ENCODE measurements at regions not wholly inside any gene's neighbourhood (a gene's known extent, or its start where the extent isn't known, plus 50 kb on each side); places are given as distances from the start of the nearest gene placed in this dataset.

DNA sequence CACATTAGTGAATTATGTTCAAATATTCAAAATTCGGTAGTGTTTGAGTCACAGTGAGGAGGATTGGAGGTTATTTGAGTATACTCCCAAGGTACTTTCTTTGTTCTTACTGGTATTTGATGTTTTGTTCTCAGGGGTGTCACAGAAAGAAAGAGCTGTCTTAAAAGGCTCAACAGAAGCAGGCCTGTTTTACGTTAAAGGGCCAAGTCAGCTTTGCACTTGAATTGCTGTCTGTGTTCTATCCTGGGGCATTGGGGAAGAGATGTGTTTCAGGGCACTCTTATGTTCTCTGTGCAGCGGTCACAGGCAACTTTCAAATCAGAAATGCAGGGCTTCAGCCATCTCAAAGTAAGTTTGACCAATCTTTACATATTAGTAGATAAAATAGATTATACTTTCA, 1113.1 kb upstream of the LCORL start:
- no peak overlapping the region for H3K14ac ChIP-seq (ENCODE audit: low read length in 2 of 2)
- WGBS = 57% methylated on average over 3 of the region's 3 CpGs

DNA sequence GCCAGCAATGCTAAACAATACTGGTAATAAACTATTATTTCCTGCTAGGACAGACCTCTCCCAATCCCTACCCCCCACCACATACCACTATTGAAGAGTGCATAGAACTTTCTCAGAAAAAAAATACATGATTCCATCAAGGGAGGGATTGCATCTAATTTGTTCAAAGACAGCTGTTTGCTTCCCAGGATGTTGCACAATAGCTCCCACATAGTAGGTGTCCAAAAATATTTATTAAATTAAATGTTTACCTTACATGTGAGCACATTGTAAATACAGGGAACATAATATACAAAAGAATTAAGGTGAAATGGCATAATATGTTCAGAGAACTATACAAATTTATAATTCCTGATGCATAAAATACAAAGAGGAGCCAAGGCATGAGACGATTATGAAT, 1111.8 kb upstream of the LCORL start:
- no CpG with 5 or more reads among the region's 1 CpG for WGBS
- Histone ChIP-seq H3K4ac (ENCODE audit: low read depth in 1 of 2, low read length in 2 of 2) (no peak overlapping the region), H3K23ac (ENCODE audit: low read length in 2 of 2) (no peak overlapping the region), H2AK5ac (ENCODE audit: low read length, severe bottlenecking) (no peak overlapping the region), H2BK15ac (ENCODE audit: low read depth, poor library complexity, severe bottlenecking) (no peak overlapping the region), H2BK120ac (ENCODE audit: low read depth, low read length) (no peak overlapping the region), H3K79me1 (replicated peaks; ENCODE audit: low read length, poor library complexity, severe bottlenecking) (no peaks in the 10 kb centered on the region), H3K27me3 (ENCODE audit: control insufficient read depth in 1 of 2, insufficient read depth in 1 of 2, low read length in 2 of 2) (no peaks in the 10 kb centered on the region), H3K18ac (ENCODE audit: low read depth in 1 of 2, low read length in 2 of 2) (no peak overlapping the region), H4K91ac (ENCODE audit: low read length) (no peak overlapping the region), H3K9me3 (ENCODE audit: control insufficient read depth, low read length) (no peaks in the 10 kb centered on the region), H3K27ac (ENCODE audit: low read length, poor library complexity, severe bottlenecking) (no peak overlapping the region), H3K9ac (ENCODE audit: low read length) (no peak overlapping the region), H2BK12ac (ENCODE audit: low read length in 2 of 2) (no peak overlapping the region), H2BK5ac (ENCODE audit: low read depth, low read length, poor library complexity, severe bottlenecking) (no peak overlapping the region), H3K36me3 (ENCODE audit: control insufficient read depth in 1 of 2, insufficient read depth in 2 of 2, low read depth in 1 of 2, low read length in 2 of 2) (no peaks in the 10 kb centered on the region), H2AFZ (ENCODE audit: low read depth, low read length) (no peak overlapping the region), H3K4me2 (ENCODE audit: low read length, poor library complexity, severe bottlenecking) (no peak overlapping the region), H3K4me1 (ENCODE audit: control insufficient read depth, insufficient read depth, low read depth, low read length) (no peaks in the 10 kb centered on the region), H3K4me3 (ENCODE audit: insufficient read depth in 1 of 2, low read depth in 1 of 2, low read length in 2 of 2) (no peak overlapping the region), H4K8ac (ENCODE audit: low read length) (no peak overlapping the region), H3K14ac (ENCODE audit: low read length in 2 of 2) (no peak overlapping the region)
- DNase-seq = no peak

More for the DNA sequence above, 1113.1 kb upstream of the LCORL start:
- H3K18ac ChIP-seq (ENCODE audit: low read depth in 1 of 2, low read length in 2 of 2) = no peak overlapping the region
- no peak overlapping the region for H3K9ac ChIP-seq (ENCODE audit: low read length)
- H3K36me3 ChIP-seq (ENCODE audit: control insufficient read depth in 1 of 2, insufficient read depth in 2 of 2, low read depth in 1 of 2, low read length in 2 of 2) = no peaks in the 10 kb centered on the region
- no peak overlapping the region for H3K4ac ChIP-seq (ENCODE audit: low read depth in 1 of 2, low read length in 2 of 2)
- no peak overlapping the region for H2AFZ ChIP-seq (ENCODE audit: low read depth, low read length)
- DNase-seq = no peak
- no peaks in the 10 kb centered on the region for H3K4me1 ChIP-seq (ENCODE audit: control insufficient read depth, insufficient read depth, low read depth, low read length)
- H3K27ac ChIP-seq (ENCODE audit: low read length, poor library complexity, severe bottlenecking) = no peak overlapping the region
- H2AK5ac ChIP-seq (ENCODE audit: low read length, severe bottlenecking) = no peak overlapping the region
- no peaks in the 10 kb centered on the region for H3K79me1 ChIP-seq (replicated peaks; ENCODE audit: low read length, poor library complexity, severe bottlenecking)
- no peaks in the 10 kb centered on the region for H3K27me3 ChIP-seq (ENCODE audit: control insufficient read depth in 1 of 2, insufficient read depth in 1 of 2, low read length in 2 of 2)
- no peak overlapping the region for H2BK15ac ChIP-seq (ENCODE audit: low read depth, poor library complexity, severe bottlenecking)
- no peak overlapping the region for H2BK120ac ChIP-seq (ENCODE audit: low read depth, low read length)
- no peaks in the 10 kb centered on the region for H3K9me3 ChIP-seq (ENCODE audit: control insufficient read depth, low read length)
- H2BK5ac ChIP-seq (ENCODE audit: low read depth, low read length, poor library complexity, severe bottlenecking) = no peak overlapping the region
- no peak overlapping the region for H4K91ac ChIP-seq (ENCODE audit: low read length)
- no peak overlapping the region for H3K4me2 ChIP-seq (ENCODE audit: low read length, poor library complexity, severe bottlenecking)
- H3K4me3 ChIP-seq (ENCODE audit: insufficient read depth in 1 of 2, low read depth in 1 of 2, low read length in 2 of 2) = no peak overlapping the region
- no peak overlapping the region for H3K23ac ChIP-seq (ENCODE audit: low read length in 2 of 2)
- no peak overlapping the region for H4K8ac ChIP-seq (ENCODE audit: low read length)
- no peak overlapping the region for H2BK12ac ChIP-seq (ENCODE audit: low read length in 2 of 2)

- no peak overlapping the region for H3K4me3 ChIP-seq (ENCODE audit: insufficient read depth in 1 of 2, low read depth in 1 of 2, low read length in 2 of 2)
- peak; percentile 16 for DNase-seq
- no peaks in the 10 kb centered on the region for H3K4me1 ChIP-seq (ENCODE audit: control insufficient read depth, insufficient read depth, low read depth, low read length)
- H2AK5ac ChIP-seq (ENCODE audit: low read length, severe bottlenecking) = no peak overlapping the region
- no peak overlapping the region for H2BK120ac ChIP-seq (ENCODE audit: low read depth, low read length)
- no peaks in the 10 kb centered on the region for H3K9me3 ChIP-seq (ENCODE audit: control insufficient read depth, low read length)
- no peak overlapping the region for H3K27ac ChIP-seq (ENCODE audit: low read length, poor library complexity, severe bottlenecking)
- H3K9ac ChIP-seq (ENCODE audit: low read length) = no peak overlapping the region
- no peak overlapping the region for H2BK12ac ChIP-seq (ENCODE audit: low read length in 2 of 2)
- no peaks in the 10 kb centered on the region for H3K36me3 ChIP-seq (ENCODE audit: control insufficient read depth in 1 of 2, insufficient read depth in 2 of 2, low read depth in 1 of 2, low read length in 2 of 2)
- no peak overlapping the region for H3K4ac ChIP-seq (ENCODE audit: low read depth in 1 of 2, low read length in 2 of 2)
- no peak overlapping the region for H3K14ac ChIP-seq (ENCODE audit: low read length in 2 of 2)
- H2AFZ ChIP-seq (ENCODE audit: low read depth, low read length) = no peak overlapping the region
- no peaks in the 10 kb centered on the region for H3K27me3 ChIP-seq (ENCODE audit: control insufficient read depth in 1 of 2, insufficient read depth in 1 of 2, low read length in 2 of 2)
- H3K23ac ChIP-seq (ENCODE audit: low read length in 2 of 2) = no peak overlapping the region
- no peak overlapping the region for H4K8ac ChIP-seq (ENCODE audit: low read length)
- H3K79me1 ChIP-seq (replicated peaks; ENCODE audit: low read length, poor library complexity, severe bottlenecking) = no peaks in the 10 kb centered on the region
- H2BK5ac ChIP-seq (ENCODE audit: low read depth, low read length, poor library complexity, severe bottlenecking) = no peak overlapping the region
- no peak overlapping the region for H4K91ac ChIP-seq (ENCODE audit: low read length)
- no peak overlapping the region for H2BK15ac ChIP-seq (ENCODE audit: low read depth, poor library complexity, severe bottlenecking)
- H3K4me2 ChIP-seq (ENCODE audit: low read length, poor library complexity, severe bottlenecking) = no peak overlapping the region
- no peak overlapping the region for H3K18ac ChIP-seq (ENCODE audit: low read depth in 1 of 2, low read length in 2 of 2)
Observed at GRCh38 chr4:19130866-19131265, 1109.3 kb upstream of the LCORL start.

GRCh38 chr4:19128176-19128575, 1106.6 kb upstream of the LCORL start:
- no peak overlapping the region for H2BK120ac ChIP-seq (ENCODE audit: low read depth, low read length)
- H2AFZ ChIP-seq (ENCODE audit: low read depth, low read length) = no peak overlapping the region
- H3K79me1 ChIP-seq (replicated peaks; ENCODE audit: low read length, poor library complexity, severe bottlenecking) = no peaks in the 10 kb centered on the region
- H3K23ac ChIP-seq (ENCODE audit: low read length in 2 of 2) = no peak overlapping the region
- no peaks in the 10 kb centered on the region for H3K9me3 ChIP-seq (ENCODE audit: control insufficient read depth, low read length)
- H3K4me1 ChIP-seq (ENCODE audit: control insufficient read depth, insufficient read depth, low read depth, low read length) = no peaks in the 10 kb centered on the region
- H3K27ac ChIP-seq (ENCODE audit: low read length, poor library complexity, severe bottlenecking) = no peak overlapping the region
- H2BK12ac ChIP-seq (ENCODE audit: low read length in 2 of 2) = no peak overlapping the region
- H3K27me3 ChIP-seq (ENCODE audit: control insufficient read depth in 1 of 2, insufficient read depth in 1 of 2, low read length in 2 of 2) = no peaks in the 10 kb centered on the region
- no peak overlapping the region for H3K4me2 ChIP-seq (ENCODE audit: low read length, poor library complexity, severe bottlenecking)
- no CpG with 5 or more reads among the region's 1 CpG for WGBS
- no peak overlapping the region for H2AK5ac ChIP-seq (ENCODE audit: low read length, severe bottlenecking)
- no peak overlapping the region for H2BK15ac ChIP-seq (ENCODE audit: low read depth, poor library complexity, severe bottlenecking)
- no peak overlapping the region for H4K91ac ChIP-seq (ENCODE audit: low read length)
- DNase-seq = no peak
- no peak overlapping the region for H2BK5ac ChIP-seq (ENCODE audit: low read depth, low read length, poor library complexity, severe bottlenecking)
- H4K8ac ChIP-seq (ENCODE audit: low read length) = no peak overlapping the region
- H3K4me3 ChIP-seq (ENCODE audit: insufficient read depth in 1 of 2, low read depth in 1 of 2, low read length in 2 of 2) = no peak overlapping the region
- no peak overlapping the region for H3K9ac ChIP-seq (ENCODE audit: low read length)
- H3K4ac ChIP-seq (ENCODE audit: low read depth in 1 of 2, low read length in 2 of 2) = no peak overlapping the region
- no peak overlapping the region for H3K14ac ChIP-seq (ENCODE audit: low read length in 2 of 2)
- H3K36me3 ChIP-seq (ENCODE audit: control insufficient read depth in 1 of 2, insufficient read depth in 2 of 2, low read depth in 1 of 2, low read length in 2 of 2) = no peaks in the 10 kb centered on the region
- H3K18ac ChIP-seq (ENCODE audit: low read depth in 1 of 2, low read length in 2 of 2) = no peak overlapping the region

All from mesenchymal stem cell (in vitro differentiated cells and primary cell).